SKM-1 (cell line): ENCODE measurements at regions not wholly inside any gene's neighbourhood (a gene's known extent, or its start where the extent isn't known, plus 50 kb on each side); places are given as distances from the start of the nearest gene placed in this dataset.
"Not testable (repeated sequence)": the region's sequence is repeated elsewhere in the genome, so short reads cannot be mapped to it uniquely, and the experiment has no call there.

Experiments
- DNase-seq: peaks from one replicate; lab custom pipeline; 2025; ENCODE audit not compliant: unreplicated experiment; lab: John Stamatoyannopoulos, UW

DNA sequence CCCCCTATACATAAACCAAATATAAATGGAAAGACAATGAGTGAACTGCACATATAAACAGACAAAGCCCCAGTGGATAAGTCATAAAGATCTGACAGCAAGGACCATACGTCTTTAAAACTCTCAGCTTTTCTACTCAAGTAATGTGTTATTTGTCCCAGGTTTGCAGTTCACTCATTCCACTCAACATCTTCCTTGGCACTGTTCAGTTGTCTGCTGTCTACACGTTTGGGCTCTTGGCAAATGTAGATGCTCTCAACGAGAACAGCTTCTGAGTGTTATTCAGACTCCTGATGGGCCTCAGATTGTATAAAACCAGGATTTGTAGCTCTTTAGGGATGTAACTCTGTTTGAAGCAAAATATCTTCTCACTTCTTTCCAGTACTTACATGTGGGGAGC lies 198.2 kb upstream of the SEMA6A start:
- DNase-seq, result no peak

DNA sequence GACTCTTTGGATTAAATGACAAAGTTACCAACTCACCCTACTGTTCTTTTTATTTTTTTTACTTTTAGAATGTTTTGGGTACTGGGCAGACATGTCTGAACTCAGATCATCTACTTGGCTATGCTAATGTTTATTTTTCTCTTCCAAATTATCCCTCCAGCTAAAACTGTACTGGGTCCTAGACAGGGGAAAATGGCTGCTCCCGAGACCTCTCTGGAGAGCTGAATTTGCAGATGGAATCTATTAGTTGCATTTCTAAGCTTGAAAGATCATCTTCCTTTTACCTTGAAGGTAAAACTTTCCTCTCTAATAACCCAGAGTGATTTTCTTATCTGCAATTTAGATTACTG lies 197.5 kb upstream of the SEMA6A start:
- DNase-seq, result no peak

DNA sequence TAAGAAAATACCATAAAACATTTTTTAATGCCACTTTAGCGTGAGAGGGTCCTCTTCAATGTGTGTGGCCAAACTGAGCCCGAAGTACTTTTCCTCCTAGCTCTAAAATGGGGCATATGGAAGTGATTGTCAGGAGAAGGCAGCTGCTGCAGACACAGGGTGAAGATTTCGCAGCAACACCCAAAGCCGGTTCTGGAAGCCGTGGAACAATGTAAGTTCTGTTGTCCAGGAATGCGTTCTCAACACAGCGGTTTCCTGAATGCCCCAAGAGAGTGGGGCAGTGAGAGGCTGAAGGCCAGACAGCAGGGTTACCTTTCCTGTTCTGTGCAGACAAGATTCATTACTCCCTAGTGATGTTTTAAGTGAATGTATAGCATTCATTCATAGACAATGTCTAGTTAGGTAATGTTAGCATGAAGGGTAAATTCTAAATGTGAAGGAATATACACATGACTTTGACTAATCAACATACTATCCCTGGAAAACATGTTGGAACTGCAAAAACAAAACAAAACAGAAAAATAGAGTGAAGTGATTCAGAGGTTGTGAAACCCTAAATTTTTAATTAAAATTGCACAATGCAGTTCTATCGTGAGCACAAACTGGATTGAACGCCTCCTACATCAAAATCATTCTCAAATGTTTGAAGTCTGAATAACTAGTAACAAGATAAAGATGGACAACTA lies 197.0 kb upstream of the SEMA6A start:
- DNase-seq, result no peak

DNA sequence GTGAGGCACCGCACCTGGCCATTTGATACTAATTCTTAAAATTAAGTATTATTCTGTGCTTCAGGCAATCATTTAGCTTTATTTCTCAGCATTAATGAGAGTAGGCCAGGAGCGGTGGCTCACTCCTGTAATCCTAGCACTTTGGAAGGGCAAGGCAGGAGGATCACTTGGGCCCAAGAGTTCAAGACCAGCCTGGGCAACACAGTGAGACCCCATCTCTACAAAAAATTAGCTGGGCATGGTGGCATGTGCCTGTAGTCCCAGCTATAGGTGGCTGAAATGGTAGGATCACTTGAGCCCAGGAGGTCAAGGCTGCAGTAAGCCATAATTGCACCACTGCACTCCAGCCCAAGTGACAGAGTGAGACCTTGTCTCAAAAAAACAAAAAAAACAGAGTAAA lies 195.3 kb upstream of the SEMA6A start:
- not testable (repeated sequence) for DNase-seq

DNA sequence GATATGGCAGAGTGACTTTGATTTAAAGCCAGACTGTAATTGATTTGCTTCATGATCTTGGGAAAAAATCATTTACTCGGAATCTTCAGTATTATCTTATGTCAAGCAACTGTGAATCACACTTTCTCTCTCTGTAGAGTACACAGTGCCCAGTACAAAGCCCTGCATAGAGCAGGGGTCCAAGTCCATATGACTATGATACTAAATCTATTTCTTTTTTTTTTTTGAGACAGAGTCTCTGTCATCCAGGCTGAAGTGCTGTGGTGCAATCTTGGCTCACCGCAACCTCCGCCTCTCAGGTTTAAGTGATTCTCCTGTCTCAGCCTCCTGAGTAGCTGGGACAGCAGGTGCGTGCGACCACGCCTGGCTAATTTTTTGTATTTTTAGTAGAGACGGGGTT lies 194.8 kb upstream of the SEMA6A start:
- DNase-seq, result no peak

DNA sequence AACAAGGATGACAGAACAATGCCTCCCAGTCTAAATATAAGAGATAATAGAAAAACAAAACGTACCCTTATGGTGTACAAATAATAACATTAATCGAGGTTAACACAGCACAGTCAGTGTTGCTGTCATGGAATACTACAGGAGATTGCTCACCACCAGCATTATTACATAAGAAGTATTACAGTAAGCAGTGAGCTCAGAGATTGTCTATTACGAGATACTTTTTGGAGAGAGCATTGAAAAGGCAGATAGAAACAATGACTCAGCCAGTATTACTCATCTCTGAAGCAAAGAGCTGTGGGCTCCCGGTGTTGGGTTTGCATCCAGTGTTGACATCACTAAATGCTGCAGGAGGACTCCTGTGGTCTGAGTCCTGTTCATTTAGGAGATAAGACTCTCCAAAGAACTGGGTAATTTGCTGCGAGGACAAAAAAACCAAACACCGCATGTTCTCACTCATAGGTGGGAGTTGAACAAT lies 191.9 kb upstream of the SEMA6A start:
- DNase-seq, result peak; percentile 78

DNA sequence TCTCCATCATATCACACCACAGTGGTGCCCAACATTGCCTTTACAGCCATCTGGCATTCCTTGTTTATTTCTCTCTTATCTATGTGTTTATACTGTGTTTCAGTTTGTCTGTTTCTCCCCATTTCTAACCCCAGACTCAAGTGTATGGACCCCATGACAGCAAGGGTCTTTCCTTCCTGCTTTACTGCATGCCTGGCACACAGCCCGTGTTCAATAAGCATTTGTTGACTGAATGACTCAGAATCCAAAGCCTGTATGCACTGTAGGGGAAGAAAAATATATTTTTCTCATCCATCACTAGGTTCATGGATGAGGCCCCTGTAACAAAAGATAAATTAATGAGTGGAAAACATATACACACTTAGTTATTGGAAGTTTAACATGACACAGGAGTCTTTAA lies 190.8 kb upstream of the SEMA6A start:
- DNase-seq, result no peak

DNA sequence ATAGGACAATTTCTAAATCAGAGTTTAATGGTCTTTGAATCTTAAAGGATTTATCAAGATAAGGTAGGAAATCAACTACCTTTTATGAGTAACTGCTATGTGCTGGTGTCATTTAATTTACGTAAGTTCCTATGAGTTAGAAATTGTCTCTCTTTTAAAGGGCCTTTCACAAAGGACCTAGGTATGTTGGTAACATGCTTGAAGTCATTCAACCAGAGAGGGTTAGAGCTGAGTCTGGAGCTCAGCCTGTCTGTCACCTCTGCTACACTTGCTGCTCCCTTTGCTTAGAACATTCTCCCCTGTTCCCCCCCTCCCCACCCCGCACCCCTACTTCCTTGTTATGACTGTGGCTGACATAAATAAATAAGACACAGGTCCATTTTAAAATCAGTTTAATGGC lies 190.3 kb upstream of the SEMA6A start:
- no peak for DNase-seq

DNA sequence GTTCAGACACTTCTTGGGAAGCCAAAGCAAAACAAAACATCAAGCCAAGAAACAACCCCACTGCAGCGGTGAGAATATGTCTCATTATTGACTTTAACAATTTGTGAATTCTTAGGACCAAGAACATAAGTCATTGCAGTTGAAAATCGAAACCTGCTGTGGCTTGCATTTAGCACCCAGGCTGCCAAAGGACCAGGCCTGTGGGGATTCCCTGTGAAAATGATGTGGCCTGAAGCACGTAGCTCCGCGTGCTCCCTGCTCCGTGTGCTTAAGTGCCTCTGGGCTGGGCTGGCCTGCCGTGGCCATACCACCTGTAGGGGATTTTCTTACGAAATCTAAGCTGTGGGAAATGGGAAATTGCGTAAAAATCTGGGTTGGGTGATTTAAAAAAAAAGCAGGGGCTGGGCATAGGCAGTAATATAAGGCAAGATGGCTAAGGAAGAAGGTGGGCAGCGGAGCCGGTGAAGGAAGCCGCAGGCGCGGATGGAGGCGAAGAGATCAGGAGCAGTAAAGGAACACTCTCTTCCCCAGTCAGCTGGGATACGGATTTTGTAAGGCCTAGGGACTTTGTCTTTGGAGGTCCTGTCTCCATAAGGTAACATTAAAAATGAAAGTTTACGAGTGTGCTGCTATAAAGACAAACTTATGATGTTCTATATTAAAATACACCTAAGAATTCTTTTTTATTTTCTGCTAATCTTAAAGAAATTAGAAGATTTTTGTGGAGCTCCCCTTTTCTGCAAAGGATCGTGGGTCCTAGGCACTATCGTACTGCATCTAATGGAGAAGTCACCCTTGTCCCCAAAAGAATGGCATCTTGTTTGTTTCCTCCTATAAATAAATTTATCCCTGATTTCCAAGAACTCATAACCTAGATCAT lies 189.6 kb upstream of the SEMA6A start:
- no peak for DNase-seq

DNA sequence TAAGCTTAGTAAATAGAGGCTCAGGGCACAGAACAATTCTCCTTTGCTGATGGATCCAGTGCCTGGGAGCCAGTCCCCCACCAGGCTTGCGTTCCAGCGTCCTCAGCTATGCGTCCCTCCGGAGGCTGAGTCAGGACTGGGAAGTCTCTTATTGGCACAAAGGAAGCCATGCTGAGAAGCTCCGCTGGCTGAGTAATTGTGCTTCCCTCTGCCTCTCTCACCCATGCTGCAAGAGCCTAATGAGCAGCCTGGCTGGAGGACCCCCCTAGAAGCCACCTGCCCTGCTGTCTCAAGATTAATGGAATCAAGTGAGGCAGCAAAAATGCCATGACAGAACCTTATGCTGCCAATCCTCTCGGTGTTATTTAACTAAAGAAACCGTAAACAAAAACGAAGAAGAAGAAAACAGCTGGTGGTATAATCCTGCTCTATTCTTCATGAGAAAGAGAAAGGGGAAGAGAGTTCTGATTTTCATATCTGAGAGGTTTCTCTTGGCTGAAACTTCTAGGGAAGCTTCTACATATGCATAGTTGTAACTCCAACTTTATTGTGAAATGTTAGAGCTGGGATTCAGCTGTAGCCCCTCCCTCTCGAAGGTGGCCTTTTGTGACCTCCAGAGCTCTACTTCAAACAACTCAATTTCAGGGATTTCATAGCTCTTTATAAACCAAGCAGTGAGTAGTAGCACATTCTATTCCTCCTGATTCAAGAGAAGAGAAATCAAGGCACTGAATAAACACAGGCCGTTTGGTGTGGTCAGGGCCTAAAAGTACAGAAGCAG lies 185.4 kb upstream of the SEMA6A start:
- DNase-seq, result no peak

DNA sequence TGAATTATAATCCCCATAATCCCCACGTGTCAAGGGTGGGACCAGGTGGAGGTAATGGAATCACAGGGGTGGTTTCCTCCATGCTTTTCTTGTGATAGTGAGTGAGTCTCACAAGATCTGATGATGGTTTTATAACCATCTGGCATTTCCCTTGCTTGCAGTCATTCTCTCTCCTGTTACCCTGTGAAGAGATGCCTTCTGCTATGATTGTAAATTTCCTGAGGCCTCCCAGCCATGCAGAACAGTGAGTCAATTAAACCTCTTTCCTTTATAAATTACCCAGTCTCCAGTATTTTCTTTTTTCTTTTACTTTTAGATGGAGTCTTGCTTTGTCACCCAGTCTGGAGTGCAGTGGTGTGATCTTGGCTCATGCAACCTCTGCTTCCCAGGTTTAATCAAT lies 182.7 kb upstream of the SEMA6A start:
- DNase-seq, result no peak

DNA sequence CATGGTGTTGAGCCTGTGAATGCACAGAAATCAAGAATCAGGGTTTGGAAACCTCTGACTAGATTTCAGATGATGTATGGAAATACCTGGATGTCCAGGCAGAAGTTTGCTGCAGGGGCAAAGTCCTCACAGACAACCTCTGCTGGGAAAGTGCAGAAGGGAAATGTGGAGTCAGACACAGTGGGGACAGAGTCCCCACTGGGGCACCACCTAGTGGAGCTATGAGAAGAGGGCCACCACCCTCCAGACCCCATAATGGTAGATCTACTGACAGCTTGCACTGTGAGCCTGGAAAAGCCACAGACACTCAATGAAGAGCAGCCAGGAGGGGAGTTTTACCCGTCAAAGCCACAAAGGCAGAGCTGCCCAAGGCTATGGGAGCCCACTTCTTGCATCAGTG lies 181.9 kb upstream of the SEMA6A start:
- DNase-seq, result no peak

DNA sequence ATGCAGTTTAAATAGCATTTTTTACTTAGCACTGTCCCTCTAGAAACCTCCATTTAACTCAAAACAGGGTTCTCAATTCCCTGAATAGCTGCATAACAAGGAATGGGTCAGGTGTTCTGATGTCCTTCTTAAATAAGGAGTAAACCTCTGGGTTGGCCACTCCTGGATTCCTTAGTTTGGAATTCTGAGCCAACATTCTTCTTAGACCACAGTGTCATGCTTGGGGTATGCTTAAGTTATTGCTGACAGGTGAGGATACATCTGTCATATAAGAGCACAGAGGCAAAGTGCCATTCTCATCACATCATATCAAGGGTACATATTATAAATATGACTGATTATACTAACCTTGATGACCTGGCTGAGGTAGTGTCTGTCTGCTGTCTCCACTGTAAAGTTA lies 179.9 kb upstream of the SEMA6A start:
- no peak for DNase-seq

DNA sequence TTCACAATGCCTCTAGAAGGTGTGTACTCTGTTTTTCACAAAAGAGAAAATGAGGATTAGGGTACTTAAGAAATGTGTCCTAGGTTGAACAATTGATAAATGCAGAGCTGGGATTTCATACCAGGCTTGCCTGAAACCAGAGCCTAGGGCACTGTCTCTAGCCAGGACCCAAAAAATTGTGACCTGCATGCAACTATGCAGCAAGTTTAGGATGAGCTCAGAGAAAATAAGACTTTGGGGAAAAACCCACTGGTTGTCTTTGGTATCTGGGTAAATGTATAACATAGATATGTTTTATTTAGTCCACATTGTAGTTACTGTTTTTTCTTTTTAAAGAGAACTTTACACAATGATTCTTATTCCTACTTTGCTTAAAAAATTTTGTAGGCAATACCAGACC lies 177.1 kb upstream of the SEMA6A start:
- no peak for DNase-seq

DNA sequence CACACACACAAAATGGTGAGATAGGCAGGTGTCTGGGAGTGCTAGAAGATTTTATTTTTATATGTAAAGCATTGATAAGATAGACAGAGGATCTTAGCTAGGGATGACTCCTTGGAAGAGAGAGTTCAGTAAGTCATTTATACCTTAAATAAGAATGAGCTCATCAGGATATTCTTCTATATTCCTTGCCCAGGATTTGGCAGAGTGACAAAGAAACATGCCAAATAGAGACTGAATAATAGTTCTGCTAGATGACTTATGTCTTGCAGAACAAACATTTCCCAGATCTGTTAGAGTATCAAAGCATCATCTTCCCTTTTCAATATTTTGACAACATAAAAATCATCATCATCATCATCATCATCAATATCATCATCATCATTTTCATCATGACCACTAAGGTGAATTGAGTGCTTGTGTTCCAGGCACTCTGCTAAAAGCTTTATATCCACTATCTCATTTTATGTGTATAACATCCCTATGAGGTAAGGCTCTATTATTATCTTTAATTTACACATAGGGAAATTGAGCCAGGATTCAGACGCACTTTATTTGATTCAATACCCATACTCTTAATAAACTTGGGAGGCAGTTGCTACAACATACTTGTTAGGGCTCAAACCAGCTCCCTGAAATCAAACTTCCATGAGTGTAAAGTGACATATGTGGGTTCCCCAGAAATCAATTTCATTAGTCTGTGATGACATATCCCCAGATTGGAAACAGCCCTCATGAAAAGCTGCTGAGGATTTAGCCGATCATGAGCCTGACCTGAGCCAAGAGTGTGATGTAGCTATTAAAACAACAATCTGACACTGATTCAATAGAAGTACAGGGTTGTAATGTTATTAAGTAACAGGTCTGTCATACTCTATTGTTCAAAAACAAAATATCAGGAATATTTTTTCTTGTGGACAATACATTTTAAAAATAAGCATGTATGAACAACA lies 176.3 kb upstream of the SEMA6A start:
- DNase-seq, result no peak

DNA sequence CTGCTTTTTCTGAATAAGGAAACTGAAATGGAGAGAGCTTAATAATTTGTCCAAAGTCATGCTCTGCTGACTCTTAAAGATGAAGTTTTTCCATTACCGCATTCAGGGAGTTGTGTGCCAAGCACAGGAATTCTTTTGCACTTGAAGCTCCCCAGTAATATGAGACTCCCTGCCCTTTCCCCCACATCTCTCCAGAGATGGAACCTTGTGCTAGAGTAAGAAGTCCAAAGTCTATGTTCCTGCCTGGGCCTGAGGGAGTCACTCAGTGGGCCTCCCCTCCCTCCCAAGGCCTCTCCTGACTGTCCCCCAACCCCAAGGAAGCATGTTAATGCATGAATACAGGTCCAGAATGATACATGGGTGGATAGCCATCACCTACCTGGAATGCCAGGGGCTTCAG lies 173.3 kb upstream of the SEMA6A start:
- no peak for DNase-seq

DNA sequence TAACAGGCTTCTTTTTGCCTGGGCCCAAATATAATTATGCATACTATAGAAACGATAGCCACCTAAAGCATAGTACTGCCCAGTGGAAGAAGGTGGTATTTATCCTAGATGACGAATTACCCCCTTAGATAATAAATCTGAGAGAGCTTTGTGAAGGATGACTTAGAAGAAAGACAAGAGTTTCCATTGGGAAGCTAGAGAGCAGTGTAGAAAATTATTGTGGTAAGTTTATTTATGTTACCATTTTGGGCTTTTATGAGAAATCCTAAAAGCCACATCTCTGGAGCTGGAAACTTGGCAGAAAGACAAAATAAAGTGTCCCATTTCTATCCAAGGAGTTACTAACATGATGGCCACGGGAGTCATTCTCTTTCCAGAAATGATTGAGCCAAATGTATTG lies 172.0 kb upstream of the SEMA6A start:
- no peak for DNase-seq

DNA sequence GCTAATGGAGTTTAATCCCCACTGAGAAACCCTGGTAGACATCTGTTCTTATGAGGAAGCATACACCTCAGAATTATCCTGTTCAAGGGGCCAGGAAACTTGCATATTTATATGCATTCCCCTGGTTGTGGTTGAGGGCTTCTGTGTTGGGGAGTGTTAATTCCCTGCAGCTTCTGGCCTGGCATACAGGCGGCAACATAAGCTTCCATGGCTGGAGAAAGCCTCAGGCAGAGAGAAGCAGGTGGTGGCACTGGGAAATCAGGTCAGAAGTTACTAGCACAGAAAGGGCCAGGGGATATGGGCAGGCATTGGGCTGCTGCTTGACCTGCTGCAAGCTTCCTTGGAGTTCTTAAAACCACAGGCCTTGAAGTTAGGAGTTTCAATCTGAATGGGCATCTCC lies 166.1 kb upstream of the SEMA6A start:
- DNase-seq, result no peak

DNA sequence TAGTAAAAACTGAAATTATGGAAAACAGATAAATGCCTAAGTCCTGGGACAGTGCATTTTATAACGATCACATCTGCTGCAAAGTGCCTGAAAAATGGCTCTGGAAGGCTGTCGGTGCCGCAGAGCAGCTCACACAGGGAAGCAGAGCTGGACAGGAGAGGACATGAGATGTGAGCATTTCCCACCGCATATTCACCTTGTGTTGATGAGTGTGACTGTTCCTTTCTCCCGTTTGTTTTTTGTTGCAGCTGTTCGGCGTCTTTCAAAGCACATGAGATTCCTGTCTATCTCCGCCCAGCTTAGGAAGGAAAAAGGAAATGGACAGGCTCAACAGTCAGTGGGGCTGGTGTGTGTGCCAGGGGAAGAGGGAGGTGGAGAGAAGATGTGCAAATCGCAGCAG lies 164.9 kb upstream of the SEMA6A start:
- DNase-seq, result no peak

DNA sequence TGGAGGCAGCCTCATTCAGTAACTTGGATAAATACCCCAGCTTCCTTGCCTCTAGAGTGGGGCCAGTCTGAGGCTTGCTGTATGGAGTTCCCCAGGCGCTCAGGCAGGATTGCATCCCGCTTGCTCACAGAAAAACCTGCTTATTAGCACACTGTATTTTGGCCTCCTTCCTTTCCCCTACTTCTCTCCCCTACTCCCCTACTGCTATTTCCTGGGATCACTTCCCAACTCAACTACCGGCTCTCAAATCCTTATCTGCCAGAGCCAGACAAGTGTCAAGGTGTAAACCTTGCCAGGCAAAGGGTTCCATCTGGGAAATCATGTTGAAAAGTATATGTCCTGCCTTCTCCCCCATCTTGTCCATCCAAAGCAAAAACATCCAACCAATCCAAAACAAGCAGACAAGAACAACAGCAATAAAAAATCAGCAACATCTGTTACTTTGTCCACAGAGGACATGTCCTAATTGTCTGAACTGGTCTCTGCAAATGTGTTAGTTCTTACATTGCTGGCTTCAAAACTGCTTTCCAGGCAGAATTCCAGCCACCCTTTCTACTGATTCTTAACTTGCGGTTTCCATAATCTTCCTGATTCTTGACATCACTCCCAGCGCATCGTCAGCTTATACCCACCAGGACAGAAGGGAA lies 164.1 kb upstream of the SEMA6A start:
- DNase-seq, result no peak
